ENCODE measurements at regions not wholly inside any gene's neighbourhood (a gene's known extent, or its start where the extent isn't known, plus 50 kb on each side); places are given as distances from the start of the nearest gene placed in this dataset.

DNA sequence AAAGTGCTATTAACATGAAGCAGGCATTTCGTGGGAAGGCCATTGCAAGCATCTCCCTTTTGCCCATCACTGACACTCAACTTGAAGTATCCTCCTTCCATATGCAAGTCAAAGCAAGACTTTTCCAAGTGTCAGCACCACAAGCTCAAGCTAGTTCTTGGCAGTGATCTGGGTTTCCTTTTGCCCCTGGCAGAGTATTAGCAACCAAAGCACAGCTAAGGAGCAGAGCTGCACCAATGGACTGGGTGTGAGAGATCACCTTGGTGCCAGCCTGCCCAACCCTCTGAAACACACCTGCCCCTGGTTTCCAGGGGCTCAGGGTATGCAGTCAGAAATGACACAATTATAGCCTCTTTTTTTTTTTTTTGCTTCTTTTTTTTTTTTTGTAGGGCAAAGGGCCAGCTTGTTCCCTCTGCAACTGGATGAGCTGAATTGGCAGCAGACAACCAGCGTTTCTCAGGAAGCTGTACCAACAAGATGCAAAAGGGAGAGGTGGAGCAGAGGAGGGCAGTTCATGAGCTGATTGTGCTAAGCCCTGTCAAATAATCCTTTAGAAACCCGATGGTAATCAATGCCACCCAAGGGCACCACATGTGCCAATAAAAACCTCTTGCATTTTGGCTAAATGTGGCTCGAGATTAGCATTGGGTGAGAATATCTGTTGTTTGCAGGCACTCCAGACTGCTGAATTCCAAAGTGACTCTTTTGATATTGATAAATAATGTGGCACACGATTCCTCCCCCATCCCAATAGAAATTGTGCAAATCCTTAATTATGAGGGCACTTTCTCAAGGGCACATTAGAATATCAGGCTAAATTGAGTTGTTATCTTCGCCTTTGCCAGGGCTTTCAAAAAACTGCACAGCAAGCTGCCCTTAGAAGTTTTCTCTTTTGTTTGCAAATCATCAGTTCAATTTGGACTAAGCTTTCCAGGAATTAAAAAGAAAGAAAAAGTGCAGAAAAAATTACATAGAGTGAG lies 192.4 kb downstream of the GAS1 start:
- TF ChIP-seq CTCF (IDR thresholded peaks at IDR 0.05; ENCODE audit: insufficient read depth, low read depth, low read length), result no peak
- no peak for DNase-seq (ENCODE audit: low read depth)
- no peak overlapping the region for H3K4me3 ChIP-seq (ENCODE audit: low read depth, low read length)

- no peak overlapping the region for H3K4me3 ChIP-seq (ENCODE audit: low read depth, low read length)
- no peak for TF ChIP-seq CTCF (IDR thresholded peaks at IDR 0.05; ENCODE audit: insufficient read depth, low read depth, low read length)
- no peak for DNase-seq (ENCODE audit: low read depth)
Observed at GRCh38 chr9:86753836-86754235, 193.5 kb downstream of the GAS1 start.

GRCh38 chr9:86752733-86753132 lies 194.6 kb downstream of the GAS1 start:
- H3K4me3 ChIP-seq (ENCODE audit: low read depth, low read length), result no peak overlapping the region
- no peak for TF ChIP-seq CTCF (IDR thresholded peaks at IDR 0.05; ENCODE audit: insufficient read depth, low read depth, low read length)
- no peak for DNase-seq (ENCODE audit: low read depth)

DNA sequence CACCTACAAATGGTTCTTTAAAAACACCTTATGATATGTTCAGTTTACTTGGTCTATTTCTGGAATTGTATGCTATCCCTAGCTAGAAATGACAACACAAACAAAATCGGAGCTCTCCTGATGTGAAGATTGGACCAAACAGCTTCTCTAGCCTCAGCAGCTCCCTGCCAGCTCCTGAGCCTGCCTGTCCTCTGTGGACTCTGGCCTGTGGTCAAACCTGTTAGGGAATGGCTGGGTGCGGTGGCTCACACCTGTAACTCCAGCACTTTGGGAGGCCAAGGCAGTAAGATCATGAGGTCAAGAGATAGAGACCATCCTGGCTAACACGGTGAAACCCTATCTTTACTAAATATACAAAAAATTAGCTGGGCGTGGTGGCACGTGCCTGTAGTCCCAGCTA lies 195.3 kb downstream of the GAS1 start:
- no peak for TF ChIP-seq CTCF (IDR thresholded peaks at IDR 0.05; ENCODE audit: insufficient read depth, low read depth, low read length)

DNA sequence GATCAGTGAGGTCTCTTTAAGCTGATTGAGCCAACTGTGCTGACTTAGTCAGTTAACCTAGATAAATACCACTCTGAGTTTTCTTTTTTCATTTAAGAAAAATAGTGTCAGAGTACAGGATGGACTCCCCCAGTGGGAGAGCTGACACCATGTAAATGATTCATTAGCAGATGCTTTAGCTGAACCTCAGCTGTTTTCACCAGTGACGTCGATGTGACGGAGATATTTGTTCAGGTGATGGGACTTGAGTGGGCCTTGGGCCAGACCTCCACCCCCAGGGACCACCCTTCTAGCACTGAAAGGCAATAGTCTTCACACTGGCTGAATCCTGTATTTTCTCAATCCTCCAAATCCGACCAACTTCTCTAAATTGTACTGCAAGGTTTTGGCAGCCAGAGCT lies 196.1 kb downstream of the GAS1 start:
- no peak for TF ChIP-seq CTCF (IDR thresholded peaks at IDR 0.05; ENCODE audit: insufficient read depth, low read depth, low read length)
- H3K4me3 ChIP-seq (ENCODE audit: low read depth, low read length), result no peak overlapping the region
- DNase-seq (ENCODE audit: low read depth), result peak; percentile 26

More for the DNA sequence above, 195.3 kb downstream of the GAS1 start:
- no peak for DNase-seq (ENCODE audit: low read depth)
- H3K4me3 ChIP-seq (ENCODE audit: low read depth, low read length), result no peak overlapping the region

GRCh38 chr9:86749894-86750255 lies 197.4 kb downstream of the GAS1 start:
- no peak overlapping the region for H3K4me3 ChIP-seq (ENCODE audit: low read depth, low read length)
- DNase-seq (ENCODE audit: low read depth), result peak; percentile 83
- no peak for TF ChIP-seq CTCF (IDR thresholded peaks at IDR 0.05; ENCODE audit: insufficient read depth, low read depth, low read length)

Measured in fibroblast of villous mesenchyme (primary cell).